ENCODE measurements at regions not wholly inside any gene's neighbourhood (a gene's known extent, or its start where the extent isn't known, plus 50 kb on each side); places are given as distances from the start of the nearest gene placed in this dataset.

DNA sequence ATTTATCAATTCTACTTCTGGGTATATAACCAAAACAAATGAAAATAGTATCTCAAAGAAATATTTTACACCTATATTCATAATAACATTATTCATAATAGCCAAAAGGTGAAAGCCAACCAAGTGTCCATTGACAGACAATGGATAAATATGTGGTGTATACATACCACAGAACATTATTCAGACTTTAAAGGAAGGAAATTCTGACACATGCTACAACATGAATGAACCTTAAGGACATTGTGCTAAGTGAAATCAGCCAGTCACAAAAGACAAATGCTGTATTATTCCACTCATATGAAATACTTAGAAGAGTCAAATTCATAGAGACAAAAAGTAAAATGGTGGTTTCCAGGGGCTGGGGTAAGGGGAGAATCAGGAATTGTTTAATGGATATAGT, 370.5 kb upstream of the CHAC2 start:
- TF ChIP-seq TAF1 (IDR thresholded peaks at IDR 0.05; ENCODE audit: borderline replicate concordance, insufficient read depth, low read length) (no peak), POLR2AphosphoS5 (IDR thresholded peaks at IDR 0.05; ENCODE audit: low read depth, low read length) (no peak), SIN3A (IDR thresholded peaks at IDR 0.05; ENCODE audit: borderline replicate concordance, insufficient read depth, low read length) (no peak), FOXP2 (optimal IDR thresholded peaks at IDR 0.05; ENCODE audit: borderline replicate concordance, extremely low read depth, extremely low read length, insufficient read depth) (no peak)
- TF ChIP-seq, protein P1, sequence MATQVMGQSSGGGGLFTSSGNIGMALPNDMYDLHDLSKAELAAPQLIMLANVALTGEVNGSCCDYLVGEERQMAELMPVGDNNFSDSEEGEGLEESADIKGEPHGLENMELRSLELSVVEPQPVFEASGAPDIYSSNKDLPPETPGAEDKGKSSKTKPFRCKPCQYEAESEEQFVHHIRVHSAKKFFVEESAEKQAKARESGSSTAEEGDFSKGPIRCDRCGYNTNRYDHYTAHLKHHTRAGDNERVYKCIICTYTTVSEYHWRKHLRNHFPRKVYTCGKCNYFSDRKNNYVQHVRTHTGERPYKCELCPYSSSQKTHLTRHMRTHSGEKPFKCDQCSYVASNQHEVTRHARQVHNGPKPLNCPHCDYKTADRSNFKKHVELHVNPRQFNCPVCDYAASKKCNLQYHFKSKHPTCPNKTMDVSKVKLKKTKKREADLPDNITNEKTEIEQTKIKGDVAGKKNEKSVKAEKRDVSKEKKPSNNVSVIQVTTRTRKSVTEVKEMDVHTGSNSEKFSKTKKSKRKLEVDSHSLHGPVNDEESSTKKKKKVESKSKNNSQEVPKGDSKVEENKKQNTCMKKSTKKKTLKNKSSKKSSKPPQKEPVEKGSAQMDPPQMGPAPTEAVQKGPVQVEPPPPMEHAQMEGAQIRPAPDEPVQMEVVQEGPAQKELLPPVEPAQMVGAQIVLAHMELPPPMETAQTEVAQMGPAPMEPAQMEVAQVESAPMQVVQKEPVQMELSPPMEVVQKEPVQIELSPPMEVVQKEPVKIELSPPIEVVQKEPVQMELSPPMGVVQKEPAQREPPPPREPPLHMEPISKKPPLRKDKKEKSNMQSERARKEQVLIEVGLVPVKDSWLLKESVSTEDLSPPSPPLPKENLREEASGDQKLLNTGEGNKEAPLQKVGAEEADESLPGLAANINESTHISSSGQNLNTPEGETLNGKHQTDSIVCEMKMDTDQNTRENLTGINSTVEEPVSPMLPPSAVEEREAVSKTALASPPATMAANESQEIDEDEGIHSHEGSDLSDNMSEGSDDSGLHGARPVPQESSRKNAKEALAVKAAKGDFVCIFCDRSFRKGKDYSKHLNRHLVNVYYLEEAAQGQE (IDR thresholded peaks at IDR 0.05; ENCODE audit: insufficient read depth in 1 of 2, low read depth in 2 of 2, low read length in 2 of 2), result no peak

All from PFSK-1 (cell line).